ENCODE measurements at regions not wholly inside any gene's neighbourhood (a gene's known extent, or its start where the extent isn't known, plus 50 kb on each side); places are given as distances from the start of the nearest gene placed in this dataset.

GRCh38 chr4:147138171-147138570, 192.5 kb upstream of the TTC29 start:
- DNase-seq (ENCODE audit: low spot score in 2 of 2) = no peak
- Histone ChIP-seq H3K36me3 (no peaks in the 10 kb centered on the region), H3K27me3 (no peaks in the 10 kb centered on the region), H3K4me3 (no peak overlapping the region), H3K4me1 (no peaks in the 10 kb centered on the region), H3K27ac (no peak overlapping the region), H3K9me3 (no peaks in the 10 kb centered on the region)
- no peak for TF ChIP-seq CTCF (IDR thresholded peaks at IDR 0.05)
- no peak for TF ChIP-seq POLR2AphosphoS5 (IDR thresholded peaks at IDR 0.05)
- no peak for TF ChIP-seq POLR2A (IDR thresholded peaks at IDR 0.05)
- intact Hi-C loops (cut with DNase I; ENCODE audit: low total_unique reads) = loop anchor here (5.0 kb wide), 1 partner anchor 561 kb away; no protein-coding TSS in a partner anchor

GRCh38 chr4:147139455-147140198, 194.0 kb upstream of the TTC29 start:
- H3K36me3 ChIP-seq = no peaks in the 10 kb centered on the region

GRCh38 chr4:147151763-147152162, 206.1 kb upstream of the TTC29 start:
- no peak for DNase-seq (ENCODE audit: low spot score in 2 of 2)
- no peaks in the 10 kb centered on the region for H3K27me3 ChIP-seq
- no peaks in the 10 kb centered on the region for H3K9me3 ChIP-seq
- H3K36me3 ChIP-seq = no peaks in the 10 kb centered on the region
- H3K27ac ChIP-seq = no peak overlapping the region
- no peaks in the 10 kb centered on the region for H3K4me1 ChIP-seq
- intact Hi-C loops (cut with DNase I; ENCODE audit: low total_unique reads) = no loop called here
- TF ChIP-seq CTCF (IDR thresholded peaks at IDR 0.05) = no peak
- TF ChIP-seq POLR2A (IDR thresholded peaks at IDR 0.05) = no peak
- TF ChIP-seq POLR2AphosphoS5 (IDR thresholded peaks at IDR 0.05) = no peak
- H3K4me3 ChIP-seq = no peak overlapping the region

More at GRCh38 chr4:147139455-147140198, 194.0 kb upstream of the TTC29 start:
- intact Hi-C loops (cut with DNase I; ENCODE audit: low total_unique reads) = loop anchor here (5.0 kb wide), 1 partner anchor 562 kb away; no protein-coding TSS in a partner anchor
- no peak overlapping the region for H3K4me3 ChIP-seq
- no peak for DNase-seq (ENCODE audit: low spot score in 2 of 2)
- no peak overlapping the region for H3K27ac ChIP-seq
- TF ChIP-seq POLR2AphosphoS5 (IDR thresholded peaks at IDR 0.05) (no peak), POLR2A (IDR thresholded peaks at IDR 0.05) (no peak), CTCF (IDR thresholded peaks at IDR 0.05) (no peak)
- no peaks in the 10 kb centered on the region for H3K27me3 ChIP-seq
- no peaks in the 10 kb centered on the region for H3K4me1 ChIP-seq
- H3K9me3 ChIP-seq = no peaks in the 10 kb centered on the region

- DNase-seq (ENCODE audit: low spot score in 2 of 2) = no peak
- no peak for TF ChIP-seq CTCF (IDR thresholded peaks at IDR 0.05)
- no peak for TF ChIP-seq POLR2A (IDR thresholded peaks at IDR 0.05)
- no peak for TF ChIP-seq POLR2AphosphoS5 (IDR thresholded peaks at IDR 0.05)
- H3K9me3 ChIP-seq = no peaks in the 10 kb centered on the region
- H3K36me3 ChIP-seq = no peaks in the 10 kb centered on the region
- peak overlapping the region; percentile 3 to 33 for H3K27ac ChIP-seq
- H3K4me1 ChIP-seq = no peaks in the 10 kb centered on the region
- no peaks in the 10 kb centered on the region for H3K27me3 ChIP-seq
- intact Hi-C loops (cut with DNase I; ENCODE audit: low total_unique reads) = no loop called here
- H3K4me3 ChIP-seq = peak overlapping the region; percentile 36 to 64 (median 53)
These were observed 212.4 kb upstream of the TTC29 start for GRCh38 chr4:147157860-147158701.

All from breast epithelium (tissue), 4 donors.